ENCODE measurements at regions not wholly inside any gene's neighbourhood (a gene's known extent, or its start where the extent isn't known, plus 50 kb on each side); places are given as distances from the start of the nearest gene placed in this dataset.

- no peak for TF ChIP-seq RFX5 (IDR thresholded peaks at IDR 0.05; ENCODE audit: borderline replicate concordance, low read depth, low read length)
- no peak for TF ChIP-seq TAF1 (IDR thresholded peaks at IDR 0.05; ENCODE audit: low read depth, low read length)
- TF ChIP-seq RNF2 (IDR thresholded peaks at IDR 0.05; ENCODE audit: borderline replicate concordance, low read depth, low read length, missing control alignments, poor library complexity, severe bottlenecking), result no peak
- no peak for TF ChIP-seq TEAD4 (IDR thresholded peaks at IDR 0.05; ENCODE audit: low read depth, low read length)
- no peak for TF ChIP-seq HDAC6 (IDR thresholded peaks at IDR 0.05; ENCODE audit: low read depth, low read length)
- TF ChIP-seq EZH2 (IDR thresholded peaks at IDR 0.05; ENCODE audit: low read depth, low read length, severe bottlenecking), result no peak
- TF ChIP-seq SUZ12 (IDR thresholded peaks at IDR 0.05; ENCODE audit: low read length), result no peak
These were observed 632.7 kb upstream of the SUCLG2 start (continued) for GRCh38 chr3:68287101-68287500.
